GM12865 (cell line): ENCODE measurements at regions not wholly inside any gene's neighbourhood (a gene's known extent, or its start where the extent isn't known, plus 50 kb on each side); places are given as distances from the start of the nearest gene placed in this dataset.

ENCODE experiments used
- DNase-seq: peaks from one replicate; pipeline ENCODE4 v3.0.0; 2010; ENCODE audit warnings: low read depth
- H3K4me3 ChIP-seq: 2 replicates; pipeline ENCODE4 v1.5.1; 2011; ENCODE audit warnings: mild to moderate bottlenecking, low read depth, low read length, control low read depth
- CTCF ChIP-seq: IDR thresholded peaks from 2 replicates; pipeline ENCODE4 v1.5.1; 2011; ENCODE audit warnings: low read length, control low read depth, low read depth, inconsistent platforms; ENCODE audit not compliant: insufficient read depth; ENCODE audit errors: missing control alignments

DNA sequence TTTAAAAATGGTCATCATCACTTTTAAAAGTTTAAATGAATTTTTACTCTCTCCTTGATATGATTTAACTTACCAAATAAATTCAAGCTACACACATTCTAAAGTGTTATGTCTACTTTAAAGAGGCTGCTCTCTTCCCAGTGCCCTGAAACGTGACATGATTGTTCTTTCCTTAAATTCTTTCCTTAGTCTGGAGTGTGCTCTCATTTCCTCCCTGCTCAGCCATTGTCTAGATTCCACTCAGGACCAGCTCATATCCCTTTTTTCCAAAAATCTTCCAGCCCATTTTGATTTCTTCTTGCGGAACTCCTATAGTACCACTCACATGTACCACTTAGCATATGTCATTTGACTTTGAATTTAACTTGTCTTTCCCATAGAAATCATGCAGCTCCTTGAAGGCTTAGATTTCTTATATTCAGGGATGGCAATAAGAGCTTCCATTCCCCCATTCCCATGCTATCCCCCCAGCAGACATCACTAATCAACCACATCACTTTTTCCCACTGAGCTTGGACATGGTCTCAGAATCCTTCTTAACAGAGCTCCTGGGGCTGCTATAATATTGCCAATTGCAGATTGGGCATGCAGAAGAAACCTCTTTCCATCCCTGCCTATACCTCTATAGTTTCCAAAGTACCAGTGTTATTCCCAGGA, 54.7 kb upstream of the ITPKB start:
- TF ChIP-seq CTCF: no peak
- DNase-seq: no peak
- no peak overlapping the region for H3K4me3 ChIP-seq

DNA sequence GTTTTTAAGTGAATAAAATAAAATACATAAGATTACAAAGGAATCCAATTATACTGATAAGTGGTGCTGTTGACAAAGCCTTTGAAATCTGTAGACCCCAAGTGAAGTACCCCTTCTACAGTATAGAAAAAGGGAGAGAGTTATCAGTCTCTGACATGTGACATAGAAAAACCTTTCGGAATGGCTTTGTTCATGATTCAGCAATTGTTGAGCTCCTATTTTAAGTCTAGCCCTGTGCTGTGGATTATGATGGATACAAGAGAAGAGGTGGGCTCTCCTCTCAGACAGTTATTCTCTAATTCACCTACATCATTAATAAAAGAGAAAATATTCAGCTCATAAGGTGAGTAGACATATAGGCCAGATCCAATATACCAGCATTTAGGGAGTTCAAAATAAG, 53.3 kb upstream of the ITPKB start:
- TF ChIP-seq CTCF: no peak
- no peak overlapping the region for H3K4me3 ChIP-seq
- DNase-seq: no peak

GRCh38 chr1:226790545-226791181, 51.6 kb upstream of the ITPKB start:
- no peak for TF ChIP-seq CTCF
- no peak overlapping the region for H3K4me3 ChIP-seq
- peak; percentile 45 for DNase-seq

DNA sequence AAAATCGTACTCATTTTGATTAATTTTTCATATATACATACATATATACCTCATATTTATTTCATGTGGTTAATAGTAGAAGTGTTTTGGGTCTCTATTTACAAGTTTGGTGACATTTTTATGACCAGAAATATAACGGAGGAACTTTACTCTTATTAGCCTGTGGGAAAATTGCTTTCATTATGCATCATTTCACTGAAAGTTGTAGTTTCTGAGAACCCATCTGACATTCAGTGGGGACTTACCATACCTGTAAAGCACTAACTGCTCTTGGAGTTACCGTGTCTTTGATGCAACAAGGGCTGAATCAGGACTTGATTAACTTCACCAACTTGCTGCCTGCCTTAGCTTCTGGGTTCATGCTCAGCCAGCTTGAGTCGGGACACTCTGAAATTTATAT, 49.9 kb upstream of the ITPKB start:
- TF ChIP-seq CTCF: no peak
- peak; percentile 76 for DNase-seq
- no peak overlapping the region for H3K4me3 ChIP-seq
